Mesenchymal stem cell (in vitro differentiated cells and primary cell): ENCODE measurements at regions not wholly inside any gene's neighbourhood (a gene's known extent, or its start where the extent isn't known, plus 50 kb on each side); places are given as distances from the start of the nearest gene placed in this dataset.
"Not testable (repeated sequence)": the region's sequence is repeated elsewhere in the genome, so short reads cannot be mapped to it uniquely, and the experiment has no call there.

ENCODE experiments used
- DNase-seq: peaks from one replicate; pipeline ENCODE4 v3.0.0-alpha.2; 2013
- H2AFZ ChIP-seq: one replicate; pipeline ENCODE4 v1.6.1; 2013; ENCODE audit warnings: low read depth, mild to moderate bottlenecking, control low read depth, inconsistent platforms, low read length, moderate library complexity
- H2AK5ac ChIP-seq: 2 replicates; pipeline ENCODE4 v1.6.1; 2013; ENCODE audit warnings: low read length, moderate library complexity, mild to moderate bottlenecking, inconsistent platforms; ENCODE audit not compliant: severe bottlenecking
- H2BK120ac ChIP-seq: one replicate; pipeline ENCODE4 v1.6.1; 2013; ENCODE audit warnings: low read depth, mild to moderate bottlenecking, inconsistent platforms, low read length, moderate library complexity
- H2BK12ac ChIP-seq, 2 experiments: one replicate each; pipeline ENCODE4 v1.6.1; 2013; ENCODE audit warnings: inconsistent platforms in 2 of 2, low read length in 2 of 2, mild to moderate bottlenecking in 2 of 2, moderate library complexity in 2 of 2, control low read depth in 1 of 2
- H2BK15ac ChIP-seq: one replicate; pipeline ENCODE4 v1.6.1; 2013; ENCODE audit warnings: mild to moderate bottlenecking, low read depth, inconsistent platforms; ENCODE audit not compliant: poor library complexity, severe bottlenecking
- H2BK5ac ChIP-seq: 2 replicates; pipeline ENCODE4 v1.6.1; 2013; ENCODE audit warnings: low read depth, mild to moderate bottlenecking, low read length, control low read depth, inconsistent platforms; ENCODE audit not compliant: poor library complexity, severe bottlenecking
- H3K14ac ChIP-seq, 2 experiments: one replicate each; pipeline ENCODE4 v1.6.1; 2013; ENCODE audit warnings: inconsistent platforms in 2 of 2, low read length in 2 of 2, control low read depth in 1 of 2, mild to moderate bottlenecking in 1 of 2, moderate library complexity in 1 of 2
- H3K18ac ChIP-seq, 2 experiments: one replicate each; pipeline ENCODE4 v1.6.1; 2013; ENCODE audit warnings: inconsistent platforms in 2 of 2, low read length in 2 of 2, control low read depth in 1 of 2, low read depth in 1 of 2, mild to moderate bottlenecking in 1 of 2
- H3K23ac ChIP-seq, 2 experiments: one replicate each; pipeline ENCODE4 v1.6.1; 2013; ENCODE audit warnings: inconsistent platforms in 2 of 2, low read length in 2 of 2, mild to moderate bottlenecking in 2 of 2, moderate library complexity in 2 of 2, control low read depth in 1 of 2
- H3K27ac ChIP-seq: 2 replicates; pipeline ENCODE4 v1.5.1; 2013; ENCODE audit warnings: mild to moderate bottlenecking, moderate library complexity, low read length, control low read depth, inconsistent platforms; ENCODE audit not compliant: poor library complexity, severe bottlenecking
- H3K27me3 ChIP-seq, 2 experiments: 2 replicates each; pipeline versions ENCODE4 v1.6.1 to v1.7.0; 2013; ENCODE audit warnings: low read length in 2 of 2, mild to moderate bottlenecking in 2 of 2, moderate library complexity in 2 of 2, control low read depth in 1 of 2, inconsistent platforms in 1 of 2; ENCODE audit not compliant: control insufficient read depth in 1 of 2, insufficient read depth in 1 of 2
- H3K36me3 ChIP-seq, 2 experiments: 2 replicates each; pipeline versions ENCODE4 v1.6.1 to v1.7.0; 2013; ENCODE audit warnings: low read length in 2 of 2, control low read depth in 1 of 2, inconsistent platforms in 1 of 2, low read depth in 1 of 2, mild to moderate bottlenecking in 1 of 2; ENCODE audit not compliant: insufficient read depth in 2 of 2, control insufficient read depth in 1 of 2
- H3K4ac ChIP-seq, 2 experiments: one replicate each; pipeline ENCODE4 v1.6.1; 2013; ENCODE audit warnings: inconsistent platforms in 2 of 2, low read length in 2 of 2, mild to moderate bottlenecking in 2 of 2, moderate library complexity in 2 of 2, control low read depth in 1 of 2, low read depth in 1 of 2
- H3K4me1 ChIP-seq: 2 replicates; pipeline ENCODE4 v1.6.1; 2013; ENCODE audit warnings: low read depth, low read length, control low read depth; ENCODE audit not compliant: control insufficient read depth, insufficient read depth
- H3K4me2 ChIP-seq: 2 replicates; pipeline ENCODE4 v1.6.1; 2013; ENCODE audit warnings: low read length, mild to moderate bottlenecking, inconsistent platforms; ENCODE audit not compliant: poor library complexity, severe bottlenecking
- H3K4me3 ChIP-seq, 2 experiments: 2 replicates each; pipeline versions ENCODE4 v1.5.1 to v1.7.0; 2013; ENCODE audit warnings: low read length in 2 of 2, mild to moderate bottlenecking in 2 of 2, control low read depth in 1 of 2, low read depth in 1 of 2; ENCODE audit not compliant: insufficient read depth in 1 of 2
- H3K79me1 ChIP-seq: replicated peaks from 2 replicates; pipeline ENCODE4 v1.6.1; 2013; ENCODE audit warnings: mild to moderate bottlenecking, control low read depth, low read length, inconsistent platforms; ENCODE audit not compliant: poor library complexity, severe bottlenecking
- H3K9ac ChIP-seq: 2 replicates; pipeline ENCODE4 v1.7.0; 2013; ENCODE audit warnings: mild to moderate bottlenecking, low read length, moderate library complexity
- H3K9me3 ChIP-seq: 2 replicates; pipeline ENCODE4 v1.7.0; 2013; ENCODE audit warnings: mild to moderate bottlenecking, low read length; ENCODE audit not compliant: control insufficient read depth
- H4K8ac ChIP-seq: one replicate; pipeline ENCODE4 v1.6.1; 2013; ENCODE audit warnings: inconsistent platforms, mild to moderate bottlenecking, low read length, moderate library complexity
- H4K91ac ChIP-seq: one replicate; pipeline ENCODE4 v1.6.1; 2013; ENCODE audit warnings: mild to moderate bottlenecking, low read length, inconsistent platforms
- WGBS: methylation state at CpG from one replicate; pipeline ENCODE4 v1.1.7; 2013; ENCODE audit warnings: mixed read lengths; 5-methylcytosine and 5-hydroxymethylcytosine counted together

DNA sequence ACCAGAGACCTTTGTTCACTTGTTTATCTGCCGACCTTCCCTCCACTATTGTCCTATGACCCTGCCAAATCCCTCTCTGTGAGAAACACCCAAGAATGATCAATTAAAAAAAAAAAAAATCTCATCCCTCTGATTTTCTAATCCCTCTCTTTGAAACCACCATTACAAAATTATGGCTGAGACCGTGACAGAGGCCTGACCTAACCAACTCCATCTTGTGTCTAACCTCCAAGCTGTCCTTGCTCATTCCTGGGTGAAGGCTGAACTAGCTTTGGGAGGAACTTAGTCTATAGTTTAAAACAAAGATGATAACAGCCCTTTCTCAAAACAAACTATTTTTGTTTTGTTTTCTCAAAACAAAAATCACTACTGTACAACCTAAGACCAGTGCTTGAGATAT, 474.5 kb downstream of the TMEM114 start:
- Histone ChIP-seq H4K8ac (no peak overlapping the region), H2BK5ac (no peak overlapping the region), H3K23ac (no peak overlapping the region), H2BK12ac (no peak overlapping the region), H3K4me3 (no peak overlapping the region), H4K91ac (no peak overlapping the region), H3K4me2 (no peak overlapping the region), H3K9me3 (peaks cover 13% of the 10 kb centered on the region), H3K36me3 (no peaks in the 10 kb centered on the region), H3K18ac (no peak overlapping the region), H2AK5ac (no peak overlapping the region), H3K79me1 (no peaks in the 10 kb centered on the region), H2BK15ac (no peak overlapping the region), H3K27ac (no peak overlapping the region), H2AFZ (no peak overlapping the region), H3K4me1 (no peaks in the 10 kb centered on the region), H3K27me3 (no peaks in the 10 kb centered on the region), H3K4ac (no peak overlapping the region), H3K14ac (no peak overlapping the region), H3K9ac (no peak overlapping the region), H2BK120ac (no peak overlapping the region)
- 42% methylated on average over 2 of the region's 2 CpGs for WGBS
- DNase-seq: no peak

DNA sequence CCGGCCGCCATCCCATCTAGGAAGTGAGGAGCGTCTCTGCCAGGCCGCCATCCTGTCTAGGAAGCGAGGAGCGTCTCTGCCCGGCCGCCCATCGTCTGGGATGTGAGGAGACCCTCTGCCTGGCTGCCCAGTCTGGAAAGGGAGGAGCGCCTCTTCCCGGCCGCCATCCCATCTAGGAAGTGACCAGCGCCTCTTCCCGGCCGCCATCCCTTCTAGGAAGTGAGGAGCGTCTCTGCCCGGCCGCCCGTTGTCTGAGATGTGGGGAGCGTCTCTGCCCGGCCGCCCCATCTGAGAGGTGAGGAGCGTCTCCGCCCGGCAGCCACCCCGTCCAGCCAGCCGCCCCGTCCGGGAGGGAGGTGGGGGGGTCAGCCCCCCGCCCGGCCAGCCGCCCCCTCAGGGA, 475.4 kb downstream of the TMEM114 start:
- 92% methylated on average over 29 of the region's 32 CpGs for WGBS
- H3K36me3 ChIP-seq, H3K14ac ChIP-seq, H4K8ac ChIP-seq, H3K4me1 ChIP-seq, H2BK12ac ChIP-seq, H4K91ac ChIP-seq, H2BK5ac ChIP-seq, H3K27ac ChIP-seq, H2BK120ac ChIP-seq, H3K23ac ChIP-seq, H2AFZ ChIP-seq, H3K9ac ChIP-seq, H3K27me3 ChIP-seq, DNase-seq, H3K4ac ChIP-seq, H3K4me2 ChIP-seq, H3K4me3 ChIP-seq, H2BK15ac ChIP-seq, H2AK5ac ChIP-seq, H3K79me1 ChIP-seq, H3K9me3 ChIP-seq, H3K18ac ChIP-seq: not testable (repeated sequence)

DNA sequence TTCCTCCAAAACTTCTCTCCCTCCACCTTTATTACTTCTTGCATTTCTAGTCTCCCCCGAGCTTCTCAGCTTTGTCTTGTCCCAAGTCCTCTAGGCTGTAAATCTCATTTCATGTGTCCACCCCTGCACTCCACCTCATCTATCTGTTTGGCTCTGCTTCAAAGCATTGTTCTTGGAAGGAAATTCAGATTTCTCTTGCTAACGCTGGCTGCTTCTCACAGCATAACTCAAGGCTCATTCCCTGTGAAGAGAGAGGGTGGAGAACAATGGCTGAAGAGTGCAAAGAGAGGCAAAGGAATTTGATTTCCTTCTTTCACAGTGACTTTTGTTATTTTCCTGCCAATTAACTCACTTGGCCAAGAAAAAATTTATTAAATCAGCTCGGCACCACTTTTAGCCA, 476.5 kb downstream of the TMEM114 start:
- H3K9ac ChIP-seq: no peak overlapping the region
- no peak overlapping the region for H3K23ac ChIP-seq
- no peak overlapping the region for H2AFZ ChIP-seq
- no peaks in the 10 kb centered on the region for H3K79me1 ChIP-seq
- H4K8ac ChIP-seq: no peak overlapping the region
- no peaks in the 10 kb centered on the region for H3K36me3 ChIP-seq
- no peak for DNase-seq
- no peak overlapping the region for H3K4me2 ChIP-seq
- no peak overlapping the region for H3K27ac ChIP-seq
- H4K91ac ChIP-seq: no peak overlapping the region
- no peak overlapping the region for H2BK5ac ChIP-seq
- no peak overlapping the region for H2AK5ac ChIP-seq
- no peak overlapping the region for H3K4me3 ChIP-seq
- peaks cover 6% of the 10 kb centered on the region for H3K9me3 ChIP-seq
- H3K27me3 ChIP-seq: no peaks in the 10 kb centered on the region
- WGBS: 83% methylated on average over 1 of the region's 3 CpGs
- no peak overlapping the region for H3K4ac ChIP-seq
- H2BK15ac ChIP-seq: no peak overlapping the region
- no peak overlapping the region for H3K18ac ChIP-seq
- no peak overlapping the region for H3K14ac ChIP-seq
- no peaks in the 10 kb centered on the region for H3K4me1 ChIP-seq
- no peak overlapping the region for H2BK12ac ChIP-seq
- H2BK120ac ChIP-seq: no peak overlapping the region

DNA sequence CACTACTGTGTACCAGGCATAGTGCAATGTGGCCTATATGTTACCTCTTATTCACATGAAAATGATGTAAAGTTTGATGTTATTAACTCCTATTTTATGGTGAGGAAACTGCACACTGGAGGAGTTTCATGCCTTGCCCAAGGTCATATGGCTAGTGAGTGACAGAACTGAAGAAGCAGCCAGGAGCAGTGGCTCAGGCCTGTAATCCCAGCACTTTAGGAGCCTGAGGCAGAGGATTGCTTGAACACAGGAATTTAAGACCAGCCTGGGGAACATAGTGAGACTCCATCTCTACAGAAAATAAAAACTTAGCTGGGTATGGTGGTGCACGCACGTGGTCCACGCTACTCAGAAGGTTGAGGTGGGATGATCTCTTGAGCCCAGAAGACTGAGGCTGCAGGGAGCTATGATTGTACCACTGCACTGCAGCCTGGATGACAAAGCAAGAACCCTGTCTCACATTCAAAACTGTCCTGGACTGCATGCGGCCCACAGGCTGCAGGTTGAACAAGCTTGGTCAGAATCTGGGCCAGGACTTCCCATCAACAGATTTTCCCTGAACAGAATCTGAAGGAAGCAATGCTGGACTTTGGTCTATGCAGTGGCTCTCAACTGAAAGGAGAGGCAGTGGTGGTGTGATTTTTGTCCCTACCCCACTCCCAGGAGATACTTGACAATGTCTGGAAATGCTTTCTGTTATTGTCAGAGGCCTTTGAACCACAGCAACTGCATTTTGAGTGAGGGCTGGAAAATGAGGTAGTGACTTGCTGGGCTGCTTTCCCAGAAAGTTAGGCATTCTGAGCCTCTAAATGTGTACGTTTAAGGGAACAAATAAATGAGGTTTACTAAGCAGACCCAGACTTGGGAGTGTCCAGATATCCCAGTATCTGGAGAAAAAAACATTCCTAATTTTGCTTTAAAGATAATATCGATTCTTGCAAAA, 479.5 kb downstream of the TMEM114 start:
- Histone ChIP-seq H2BK120ac (no peak overlapping the region), H4K91ac (no peak overlapping the region), H3K9me3 (no peaks in the 10 kb centered on the region), H3K27me3 (no peaks in the 10 kb centered on the region), H2BK12ac (no peak overlapping the region), H3K4ac (no peak overlapping the region), H3K23ac (no peak overlapping the region), H3K18ac (no peak overlapping the region), H3K27ac (no peak overlapping the region), H2BK5ac (no peak overlapping the region), H4K8ac (no peak overlapping the region), H2AK5ac (no peak overlapping the region), H3K36me3 (no peaks in the 10 kb centered on the region), H3K14ac (no peak overlapping the region), H3K79me1 (no peaks in the 10 kb centered on the region), H2BK15ac (no peak overlapping the region), H2AFZ (no peak overlapping the region), H3K4me3 (no peak overlapping the region), H3K4me2 (no peak overlapping the region), H3K9ac (no peak overlapping the region), H3K4me1 (no peaks in the 10 kb centered on the region)
- no peak for DNase-seq
- 82% methylated on average over 5 of the region's 6 CpGs for WGBS
